IPS-18c (cell line): ENCODE measurements at regions not wholly inside any gene's neighbourhood (a gene's known extent, or its start where the extent isn't known, plus 50 kb on each side); places are given as distances from the start of the nearest gene placed in this dataset.
"Not testable (repeated sequence)": the region's sequence is repeated elsewhere in the genome, so short reads cannot be mapped to it uniquely, and the experiment has no call there.

Experiments
- H3K4me3 ChIP-seq: 2 replicates; pipeline ENCODE4 v1.7.0; 2013; ENCODE audit warnings: low read depth, mild to moderate bottlenecking, low read length, moderate library complexity; ENCODE audit not compliant: insufficient read depth
- H3K9me3 ChIP-seq: one replicate; pipeline ENCODE4 v1.6.1; 2013; ENCODE audit warnings: mild to moderate bottlenecking, low read length, moderate library complexity; ENCODE audit not compliant: control insufficient read depth, insufficient read depth

GRCh38 chr2:62654876-62655359 is 50.6 kb upstream of the EHBP1 start:
- Histone ChIP-seq H3K4me3 (no peak overlapping the region), H3K9me3 (no peaks in the 10 kb centered on the region)

- H3K9me3 ChIP-seq, result no peaks in the 10 kb centered on the region
- no peak overlapping the region for H3K4me3 ChIP-seq
These were observed 51.1 kb upstream of the EHBP1 start for GRCh38 chr2:62654423-62654791.

- H3K4me3 ChIP-seq, result no peak overlapping the region
- no peaks in the 10 kb centered on the region for H3K9me3 ChIP-seq
These were observed 51.7 kb upstream of the EHBP1 start for GRCh38 chr2:62653582-62654422.

DNA sequence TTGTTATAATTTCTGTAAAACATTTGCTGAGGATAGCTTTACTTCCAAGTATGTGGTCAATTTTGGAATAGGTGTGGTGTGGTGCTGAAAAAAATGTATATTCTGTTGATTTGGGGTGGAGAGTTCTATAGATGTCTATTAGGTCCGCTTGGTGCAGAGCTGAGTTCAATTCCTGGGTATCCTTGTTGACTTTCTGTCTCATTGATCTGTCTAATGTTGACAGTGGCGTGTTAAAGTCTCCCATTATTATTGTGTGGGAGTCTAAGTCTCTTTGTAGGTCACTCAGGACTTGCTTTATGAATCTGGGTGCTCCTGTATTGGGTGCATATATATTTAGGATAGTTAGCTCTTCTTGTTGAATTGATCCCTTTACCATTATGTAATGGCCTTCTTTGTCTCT is 56.4 kb upstream of the EHBP1 start:
- H3K9me3 ChIP-seq, H3K4me3 ChIP-seq: not testable (repeated sequence)

DNA sequence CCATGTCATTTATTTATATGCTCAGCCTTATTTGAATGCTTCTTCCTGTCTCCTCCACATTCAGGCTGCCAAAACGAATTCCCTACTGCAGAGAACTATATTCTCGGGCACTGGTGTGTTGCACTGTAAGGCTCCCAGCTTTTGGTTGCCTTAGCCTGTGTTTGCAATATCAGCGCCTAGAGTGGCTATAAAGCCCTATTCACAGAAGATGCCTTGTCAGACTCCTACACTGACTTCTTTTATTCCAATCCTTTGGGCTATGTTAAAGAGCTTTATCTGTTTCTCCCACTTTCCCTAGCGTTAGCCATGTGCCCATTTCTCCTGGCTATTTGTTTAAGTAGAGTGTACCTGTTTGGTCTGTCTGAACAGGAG is 62.4 kb upstream of the EHBP1 start:
- Histone ChIP-seq H3K9me3 (no peaks in the 10 kb centered on the region), H3K4me3 (no peak overlapping the region)

DNA sequence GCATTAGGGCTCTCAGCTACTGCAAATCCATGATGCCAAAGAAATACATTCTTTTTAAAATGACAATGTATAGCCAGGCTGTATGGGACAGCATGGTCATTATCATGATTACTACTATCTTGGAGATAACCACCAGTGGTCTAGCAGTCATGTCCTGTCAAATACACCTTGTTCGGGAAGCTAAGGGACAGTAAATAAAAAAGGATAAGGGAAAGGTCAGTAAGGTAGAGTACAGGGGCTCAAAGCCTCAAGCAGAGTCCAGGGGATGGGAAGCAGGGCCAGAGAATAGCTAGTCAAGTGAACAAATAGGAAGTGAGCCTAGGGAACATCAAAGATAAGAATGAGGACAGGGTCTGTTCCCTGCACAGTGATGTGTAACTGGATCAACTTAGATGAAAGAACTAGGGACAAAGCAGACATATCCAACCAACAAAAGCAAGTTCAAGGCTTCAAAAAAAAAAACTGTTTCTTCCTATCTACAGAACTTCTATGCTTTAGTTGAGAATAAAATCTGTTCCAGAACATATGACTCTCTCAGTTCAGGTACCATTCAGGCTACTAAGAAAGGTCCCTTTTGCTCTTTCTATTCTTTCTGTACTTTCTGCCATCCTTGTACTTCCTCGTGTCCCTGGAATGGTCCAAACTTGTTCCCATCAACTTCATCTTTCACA is 62.9 kb upstream of the EHBP1 start:
- Histone ChIP-seq H3K9me3 (no peaks in the 10 kb centered on the region), H3K4me3 (no peak overlapping the region)

GRCh38 chr2:62641936-62642335 is 63.6 kb upstream of the EHBP1 start:
- Histone ChIP-seq H3K9me3 (no peaks in the 10 kb centered on the region), H3K4me3 (no peak overlapping the region)

DNA sequence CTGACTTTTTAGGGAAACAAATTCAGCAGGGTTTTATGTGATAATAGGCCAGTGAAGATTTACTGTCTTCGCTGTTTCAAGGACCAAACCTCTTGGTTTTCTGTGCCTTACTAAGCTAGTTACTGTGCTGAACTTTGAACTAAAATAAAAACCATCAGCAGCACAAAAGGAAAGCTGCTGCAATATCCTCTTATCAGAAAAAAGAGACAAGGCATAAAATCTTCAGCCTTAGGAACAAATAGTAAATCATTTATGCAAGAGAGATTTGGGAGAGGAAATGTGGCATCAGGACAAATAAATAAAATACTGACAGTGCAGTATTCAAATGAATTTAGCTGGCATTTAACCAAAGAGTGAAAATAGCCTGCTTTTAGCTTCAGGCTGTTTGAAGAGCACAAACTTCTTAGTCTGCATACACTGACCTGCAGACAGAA is 64.1 kb upstream of the EHBP1 start:
- H3K4me3 ChIP-seq, result no peak overlapping the region
- no peaks in the 10 kb centered on the region for H3K9me3 ChIP-seq

- Histone ChIP-seq H3K4me3 (no peak overlapping the region), H3K9me3 (peaks cover 5% of the 10 kb centered on the region)
These were observed 74.1 kb upstream of the EHBP1 start for GRCh38 chr2:62631160-62632085.

- not testable (repeated sequence) for H3K9me3 ChIP-seq, H3K4me3 ChIP-seq
These were observed 75.3 kb upstream of the EHBP1 start for GRCh38 chr2:62630206-62630605.

- H3K4me3 ChIP-seq, result not testable (repeated sequence)
These were observed 76.2 kb upstream of the EHBP1 start for GRCh38 chr2:62629310-62629709.

DNA sequence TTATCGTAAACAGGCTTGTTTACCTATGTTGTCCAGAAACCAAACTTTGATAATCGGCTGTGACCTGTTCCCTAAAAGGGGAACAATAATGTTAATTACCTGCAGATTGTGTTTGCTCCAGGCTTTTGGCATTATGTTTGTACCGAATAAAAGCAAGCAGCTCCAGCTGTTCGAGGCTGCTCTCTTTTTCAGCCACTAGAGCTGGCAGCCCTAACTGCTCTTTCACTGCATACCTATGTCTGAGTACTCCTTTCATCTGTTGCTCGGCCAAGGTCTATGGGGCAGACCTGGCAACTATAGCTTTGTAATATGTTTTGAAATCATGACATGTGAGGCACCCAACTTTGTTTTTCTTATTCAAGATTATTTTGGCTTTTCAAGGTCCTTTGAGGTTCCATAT is 77.8 kb upstream of the EHBP1 start:
- peaks cover 3% of the 10 kb centered on the region for H3K9me3 ChIP-seq
- H3K4me3 ChIP-seq, result no peak overlapping the region

More at GRCh38 chr2:62629310-62629709, 76.2 kb upstream of the EHBP1 start:
- H3K9me3 ChIP-seq, result not testable (repeated sequence)

DNA sequence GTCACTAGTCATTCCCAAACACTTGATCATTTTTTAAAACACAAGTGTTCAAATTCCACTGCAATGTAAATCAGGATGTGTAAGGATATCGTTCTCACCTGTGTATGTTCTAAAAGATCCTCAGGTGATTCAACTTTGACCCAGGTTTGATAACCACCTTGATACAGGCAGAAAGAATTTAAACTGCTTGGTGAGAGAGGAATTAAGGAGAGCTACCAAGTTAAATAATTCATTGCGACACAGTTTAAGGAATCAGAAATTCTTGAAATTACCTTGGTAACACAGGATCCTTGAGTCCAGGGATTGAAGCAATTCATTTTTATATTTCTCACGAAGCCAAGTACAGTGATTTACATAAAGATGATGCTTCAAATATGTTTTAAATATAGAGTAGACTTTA is 80.7 kb upstream of the EHBP1 start:
- Histone ChIP-seq H3K4me3 (no peak overlapping the region), H3K9me3 (no peaks in the 10 kb centered on the region)

GRCh38 chr2:62616486-62616885 is 89.0 kb upstream of the EHBP1 start:
- H3K4me3 ChIP-seq, H3K9me3 ChIP-seq: not testable (repeated sequence)

GRCh38 chr2:62611854-62612253 is 93.7 kb upstream of the EHBP1 start:
- Histone ChIP-seq H3K4me3 (no peak overlapping the region), H3K9me3 (no peaks in the 10 kb centered on the region)

- not testable (repeated sequence) for H3K9me3 ChIP-seq, H3K4me3 ChIP-seq
These were observed 99.5 kb upstream of the TMEM17 start for GRCh38 chr2:62605471-62605870.

- H3K9me3 ChIP-seq, result peaks cover 3% of the 10 kb centered on the region
- no peak overlapping the region for H3K4me3 ChIP-seq
These were observed 98.3 kb upstream of the TMEM17 start for GRCh38 chr2:62604336-62604735.
